ENCODE measurements at regions not wholly inside any gene's neighbourhood (a gene's known extent, or its start where the extent isn't known, plus 50 kb on each side); places are given as distances from the start of the nearest gene placed in this dataset.

- no peak overlapping the region for H3K4me3 ChIP-seq (ENCODE audit: low read depth, low read length)
- no peak for DNase-seq (ENCODE audit: low read depth)
- no peak for TF ChIP-seq CTCF (IDR thresholded peaks at IDR 0.05; ENCODE audit: insufficient read depth, low read depth, low read length, missing control alignments)
These were observed 105.0 kb upstream of the SH3BP4 start for GRCh38 chr2:234846599-234847363.

GRCh38 chr2:234845602-234846590, 105.9 kb upstream of the SH3BP4 start:
- no peak for TF ChIP-seq CTCF (IDR thresholded peaks at IDR 0.05; ENCODE audit: insufficient read depth, low read depth, low read length, missing control alignments)
- DNase-seq (ENCODE audit: low read depth) = no peak
- H3K4me3 ChIP-seq (ENCODE audit: low read depth, low read length) = no peak overlapping the region

GRCh38 chr2:234843411-234843810, 108.4 kb upstream of the SH3BP4 start:
- H3K4me3 ChIP-seq (ENCODE audit: low read depth, low read length) = no peak overlapping the region
- no peak for TF ChIP-seq CTCF (IDR thresholded peaks at IDR 0.05; ENCODE audit: insufficient read depth, low read depth, low read length, missing control alignments)
- DNase-seq (ENCODE audit: low read depth) = no peak

- TF ChIP-seq CTCF (IDR thresholded peaks at IDR 0.05; ENCODE audit: insufficient read depth, low read depth, low read length, missing control alignments) = no peak
- no peak overlapping the region for H3K4me3 ChIP-seq (ENCODE audit: low read depth, low read length)
- DNase-seq (ENCODE audit: low read depth) = no peak
These were observed 109.1 kb upstream of the SH3BP4 start for GRCh38 chr2:234842753-234843152.

- TF ChIP-seq CTCF (IDR thresholded peaks at IDR 0.05; ENCODE audit: insufficient read depth, low read depth, low read length, missing control alignments) = no peak
- no peak overlapping the region for H3K4me3 ChIP-seq (ENCODE audit: low read depth, low read length)
- no peak for DNase-seq (ENCODE audit: low read depth)
These were observed 110.3 kb upstream of the SH3BP4 start for GRCh38 chr2:234841321-234842015.

GRCh38 chr2:234840336-234840735, 111.5 kb upstream of the SH3BP4 start:
- DNase-seq (ENCODE audit: low read depth) = no peak
- TF ChIP-seq CTCF (IDR thresholded peaks at IDR 0.05; ENCODE audit: insufficient read depth, low read depth, low read length, missing control alignments) = no peak
- no peak overlapping the region for H3K4me3 ChIP-seq (ENCODE audit: low read depth, low read length)
